ENCODE measurements at regions not wholly inside any gene's neighbourhood (a gene's known extent, or its start where the extent isn't known, plus 50 kb on each side); places are given as distances from the start of the nearest gene placed in this dataset.

GRCh38 chr6:133641104-133641503 lies 247.8 kb upstream of the TCF21 start:
- ChIA-PET POLR2A (ENCODE audit: partially characterized antibody) (no interaction called here), CTCF (ENCODE audit: partially characterized antibody) (interaction anchor here (0.8 kb wide), 1 partner anchor 8 kb away, joined by 3 read pairs; no protein-coding TSS in a partner anchor)
- Histone ChIP-seq H2BK20ac (ENCODE audit: low read length) (no peak overlapping the region), H2AK5ac (ENCODE audit: low read depth, low read length) (no peak overlapping the region), H3K4ac (replicated peaks; ENCODE audit: insufficient read length, low read depth, low read length) (no peak overlapping the region), H3K79me1 (ENCODE audit: low read depth, low read length) (no peaks in the 10 kb centered on the region), H2BK120ac (replicated peaks; ENCODE audit: low read depth, low read length) (no peak overlapping the region), H3K9ac (replicated peaks in 1 of 4; ENCODE audit: extremely low read depth in 1 of 4, low read depth in 3 of 4, low read length in 3 of 4) (no peak overlapping the region), H3K27ac (ENCODE audit: low read depth, low read length) (no peak overlapping the region), H3K27me3 (replicated peaks in 1 of 4; ENCODE audit: control insufficient read depth in 3 of 4, extremely low read depth in 1 of 4, insufficient read depth in 3 of 4, low read length in 3 of 4) (no peaks in the 10 kb centered on the region), H3K23me2 (ENCODE audit: low read depth, low read length) (no peaks in the 10 kb centered on the region), H4K5ac (ENCODE audit: insufficient read length, low read depth, low read length) (no peak overlapping the region), H2BK12ac (ENCODE audit: low read depth, low read length) (no peak overlapping the region), H2BK15ac (ENCODE audit: low read length) (no peak overlapping the region), H3K4me2 (ENCODE audit: insufficient read depth in 1 of 2, low read depth in 2 of 2, low read length in 2 of 2) (no peak overlapping the region), H3K23ac (ENCODE audit: insufficient read length) (no peak overlapping the region), H4K20me1 (replicated peaks in 1 of 2; ENCODE audit: control insufficient read depth in 1 of 2, insufficient read depth in 2 of 2, low read length in 2 of 2) (no peaks in the 10 kb centered on the region), H3K18ac (ENCODE audit: extremely low read depth, low read length) (no peak overlapping the region), H3K4me1 (replicated peaks in 1 of 4; ENCODE audit: control insufficient read depth in 3 of 4, insufficient read depth in 4 of 4, low read length in 3 of 4) (0 out of 7 replicates have a peak, but pooled peaks cover 0 to 2% (median 0%) of the 10 kb centered on the region in 4 experiments), H3K9me3 (ENCODE audit: insufficient read depth in 2 of 2, low read depth in 1 of 2, low read length in 1 of 2) (no peaks in the 10 kb centered on the region), H3K14ac (ENCODE audit: insufficient read length) (no peak overlapping the region), H4K91ac (replicated peaks; ENCODE audit: insufficient read length, low read length) (no peak overlapping the region), H2BK5ac (ENCODE audit: low read depth, low read length) (no peak overlapping the region), H4K8ac (ENCODE audit: extremely low read depth, insufficient read depth, low read length) (no peak overlapping the region), H3K36me3 (ENCODE audit: control insufficient read depth in 2 of 4, insufficient read depth in 4 of 4, low read length in 3 of 4) (no peaks in the 10 kb centered on the region), H2AFZ (ENCODE audit: low read length) (no peak overlapping the region), H3K4me3 (ENCODE audit: extremely low read depth in 1 of 4, insufficient read depth in 2 of 4, low read depth in 3 of 4, low read length in 4 of 4) (no peak overlapping the region), H3K79me2 (ENCODE audit: control insufficient read depth in 1 of 2, insufficient read depth in 2 of 2, low read length in 2 of 2) (no peaks in the 10 kb centered on the region), H3K56ac (replicated peaks; ENCODE audit: insufficient read length, low read depth, low read length) (no peak overlapping the region)
- TF ChIP-seq CBX5 (IDR thresholded peaks at IDR 0.05; ENCODE audit: low read depth, low read length) (no peak), CHD1 (IDR thresholded peaks at IDR 0.05; ENCODE audit: low read depth, low read length) (no peak), CHD2 (IDR thresholded peaks at IDR 0.05; ENCODE audit: low read length) (no peak), SP2 (IDR thresholded peaks at IDR 0.05; ENCODE audit: low read length) (no peak), EGR1 (IDR thresholded peaks at IDR 0.05; ENCODE audit: borderline replicate concordance, low read depth, low read length) (no peak), TBP (IDR thresholded peaks at IDR 0.05; ENCODE audit: low read depth, low read length) (no peak), SP4 (IDR thresholded peaks at IDR 0.05; ENCODE audit: low read length) (no peak), KDM1A (IDR thresholded peaks at IDR 0.05; ENCODE audit: borderline replicate concordance, low read length) (no peak), ZNF274 (IDR thresholded peaks at IDR 0.05; ENCODE audit: borderline replicate concordance, extremely low read depth, low read length) (no peak), TAF7 (optimal IDR thresholded peaks at IDR 0.05; ENCODE audit: borderline replicate concordance, low read depth, low read length) (no peak), JUN (IDR thresholded peaks at IDR 0.05; ENCODE audit: low read depth, low read length) (no peak)
- 91% methylated on average over 5 of the region's 5 CpGs; no CpG with 5 or more reads in 1 of the 2 experiments for WGBS, 2 experiments (ENCODE audit: extremely low coverage in 1 of 2, insufficient coverage in 1 of 2, insufficient read length in 1 of 2, insufficient replicate concordance in 2 of 2, low coverage in 1 of 2, low lambda C conversion rate in 2 of 2, missing lambda C conversion rate in 1 of 2)
- no peak for FAIRE-seq
- no peak for DNase-seq (ENCODE audit: low read depth in 1 of 2, low spot score in 2 of 2)

Measured in H1 (cell line).